CD4-positive, alpha-beta T cell treated with Interleukin-21 for 1 hour (primary cell): ENCODE measurements at regions not wholly inside any gene's neighbourhood (a gene's known extent, or its start where the extent isn't known, plus 50 kb on each side); places are given as distances from the start of the nearest gene placed in this dataset.
"Not testable (repeated sequence)": the region's sequence is repeated elsewhere in the genome, so short reads cannot be mapped to it uniquely, and the experiment has no call there.

Source experiments
- DNase-seq: peaks from one replicate; pipeline ENCODE4 v3.0.0-alpha.2; 2020

GRCh38 chr6:157727629-157728182, 95.3 kb upstream of the SNX9 start:
- DNase-seq = no peak

- no peak for DNase-seq
These were observed 94.7 kb upstream of the SNX9 start for GRCh38 chr6:157728183-157728881.

- DNase-seq = no peak
These were observed 91.8 kb upstream of the SNX9 start for GRCh38 chr6:157731221-157731620.

- no peak for DNase-seq
These were observed 91.0 kb upstream of the SNX9 start for GRCh38 chr6:157732007-157732406.

GRCh38 chr6:157732416-157733161, 90.5 kb upstream of the SNX9 start:
- DNase-seq = no peak

- DNase-seq = not testable (repeated sequence)
These were observed 86.5 kb upstream of the SNX9 start for GRCh38 chr6:157736555-157736954.

GRCh38 chr6:157741321-157741947, 81.6 kb upstream of the SNX9 start:
- no peak for DNase-seq

GRCh38 chr6:157741948-157742556, 81.0 kb upstream of the SNX9 start:
- DNase-seq = no peak

- no peak for DNase-seq
These were observed 78.9 kb upstream of the SNX9 start for GRCh38 chr6:157744102-157744601.

- DNase-seq = no peak
These were observed 76.1 kb upstream of the SNX9 start for GRCh38 chr6:157746897-157747296.

- no peak for DNase-seq
These were observed 75.7 kb upstream of the SNX9 start for GRCh38 chr6:157747370-157747769.

GRCh38 chr6:157748839-157749571, 74.0 kb upstream of the SNX9 start:
- DNase-seq = no peak

- not testable (repeated sequence) for DNase-seq
These were observed 72.1 kb upstream of the SNX9 start for GRCh38 chr6:157750973-157751372.

GRCh38 chr6:157751547-157752200, 71.4 kb upstream of the SNX9 start:
- no peak for DNase-seq

GRCh38 chr6:157752879-157753278, 70.2 kb upstream of the SNX9 start:
- DNase-seq = not testable (repeated sequence)

GRCh38 chr6:157753291-157753690, 69.8 kb upstream of the SNX9 start:
- DNase-seq = no peak

GRCh38 chr6:157753801-157754200, 69.2 kb upstream of the SNX9 start:
- DNase-seq = not testable (repeated sequence)

GRCh38 chr6:157754351-157754750, 68.7 kb upstream of the SNX9 start:
- no peak for DNase-seq

GRCh38 chr6:157755032-157755745, 67.9 kb upstream of the SNX9 start:
- no peak for DNase-seq

- DNase-seq = peak; percentile 42
These were observed 67.2 kb upstream of the SNX9 start for GRCh38 chr6:157755746-157756411.
